Fibroblast of skin of left biceps (primary cell): ENCODE measurements at regions not wholly inside any gene's neighbourhood (a gene's known extent, or its start where the extent isn't known, plus 50 kb on each side); places are given as distances from the start of the nearest gene placed in this dataset.

Experiments
- DNase-seq, 2 experiments: peaks; one replicate each; pipeline ENCODE4 v3.0.0-alpha.2; 2013; ENCODE audit warnings: low read depth in 2 of 2

DNA sequence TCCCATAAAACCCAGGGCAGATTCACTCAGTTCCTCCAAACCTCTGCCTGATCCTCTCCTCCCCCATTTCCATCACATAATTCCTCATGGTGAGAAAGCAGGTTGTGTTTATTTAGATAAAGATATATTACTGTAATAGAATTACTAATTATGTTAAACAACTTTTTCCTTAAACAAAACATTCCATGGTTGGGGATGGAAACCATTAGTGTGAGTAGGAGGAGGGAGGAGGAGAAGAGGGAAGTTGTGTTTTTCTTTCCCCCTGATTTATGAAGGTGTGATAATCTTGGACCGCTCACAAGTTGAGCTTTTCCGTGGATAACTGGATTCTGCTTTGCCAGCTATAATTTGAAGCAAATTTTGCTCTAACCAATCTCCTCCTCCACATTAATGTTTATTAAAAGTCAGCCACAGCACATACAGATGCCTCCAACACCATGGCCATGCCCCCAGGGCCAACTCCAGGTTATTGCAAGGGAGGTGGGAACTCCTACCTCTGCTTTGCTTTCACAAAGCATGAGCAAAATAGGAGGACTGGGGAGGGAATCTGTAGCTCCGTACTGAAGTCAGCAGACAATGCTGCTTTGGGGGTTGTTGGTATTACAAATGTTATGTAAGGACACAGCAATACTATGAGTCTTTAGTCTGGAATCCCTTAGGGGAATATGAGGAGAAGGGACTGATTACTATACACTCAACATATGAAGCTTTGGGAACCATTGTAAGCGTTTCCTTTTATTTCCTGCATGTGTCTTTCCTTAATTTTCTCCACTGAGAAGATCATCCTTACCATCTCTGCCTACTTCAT lies 542.0 kb downstream of the DHX35 start:
- DNase-seq, result no peak

DNA sequence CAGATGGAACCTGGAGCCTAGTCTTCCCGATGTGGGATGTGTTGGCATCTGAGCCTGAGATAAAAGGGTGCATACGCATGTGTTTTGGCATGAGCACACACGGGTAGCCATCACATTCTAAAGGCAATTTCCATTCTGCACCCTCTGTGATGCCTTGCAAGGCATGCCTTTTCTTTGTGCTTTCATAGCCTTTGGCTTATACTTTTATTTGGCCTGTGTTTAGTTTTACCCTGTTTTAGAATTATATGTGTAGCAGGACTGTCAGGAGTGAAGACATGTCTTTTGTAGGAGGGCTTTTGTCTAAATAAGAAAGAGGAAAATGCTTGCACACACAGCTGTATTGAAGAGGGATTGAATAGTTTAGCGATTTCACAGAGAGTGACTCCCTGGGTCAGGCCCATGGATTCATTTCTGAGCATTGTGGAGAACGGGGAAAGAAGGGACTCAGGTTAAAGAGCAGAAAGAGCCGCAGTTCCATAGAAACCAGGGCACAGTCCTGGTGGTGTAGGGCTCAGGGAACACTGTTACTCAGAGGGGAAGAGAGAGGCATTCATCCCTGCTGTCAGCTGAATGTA lies 530.2 kb downstream of the DHX35 start:
- DNase-seq, result no peak

DNA sequence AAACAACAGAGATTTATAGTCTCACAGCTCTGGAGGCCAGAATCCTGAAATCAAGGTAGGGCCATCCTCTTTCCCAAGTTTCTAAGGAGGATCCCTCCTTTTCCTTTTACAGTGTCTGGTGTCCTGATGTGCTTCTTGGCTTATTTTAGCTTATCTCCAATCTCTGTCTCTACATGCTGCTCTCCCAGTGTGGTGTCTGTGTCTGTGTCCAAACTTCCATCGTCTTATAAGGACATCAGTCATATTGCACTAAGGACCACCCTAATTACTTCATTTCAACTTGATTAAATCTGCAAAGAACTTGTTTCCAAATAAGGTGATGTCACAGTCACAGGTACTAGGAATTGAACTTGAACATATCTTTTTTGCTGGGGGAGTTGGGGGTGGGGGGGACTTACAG lies 529.6 kb downstream of the DHX35 start:
- DNase-seq, result no peak

DNA sequence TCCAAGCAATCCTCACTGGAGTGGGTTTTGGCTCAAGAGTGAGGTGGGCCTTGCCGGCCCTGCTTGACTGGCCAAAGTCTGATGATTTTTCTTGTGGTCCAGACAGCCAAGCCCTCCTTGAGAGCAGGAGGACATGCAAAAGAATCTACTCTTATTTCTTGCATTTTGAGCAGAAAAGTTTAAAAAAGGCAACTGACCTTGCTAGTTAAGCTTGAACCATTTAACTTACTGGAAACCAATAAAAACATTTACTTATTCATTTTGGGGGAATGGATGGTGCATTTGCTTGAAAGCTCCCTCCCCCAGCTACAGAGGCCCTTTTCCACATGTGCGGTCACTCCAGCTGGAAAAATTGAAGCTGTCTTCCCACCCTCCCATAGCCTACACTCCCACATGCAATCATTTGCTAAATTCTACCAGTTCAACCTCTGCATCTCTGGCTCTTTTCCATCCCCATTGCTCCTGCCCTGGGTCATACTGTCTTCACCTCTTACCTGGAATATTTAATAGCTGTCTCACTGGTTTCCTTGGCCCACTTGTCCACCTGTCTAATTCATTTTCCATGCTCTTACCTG lies 527.9 kb downstream of the DHX35 start:
- DNase-seq, result no peak

DNA sequence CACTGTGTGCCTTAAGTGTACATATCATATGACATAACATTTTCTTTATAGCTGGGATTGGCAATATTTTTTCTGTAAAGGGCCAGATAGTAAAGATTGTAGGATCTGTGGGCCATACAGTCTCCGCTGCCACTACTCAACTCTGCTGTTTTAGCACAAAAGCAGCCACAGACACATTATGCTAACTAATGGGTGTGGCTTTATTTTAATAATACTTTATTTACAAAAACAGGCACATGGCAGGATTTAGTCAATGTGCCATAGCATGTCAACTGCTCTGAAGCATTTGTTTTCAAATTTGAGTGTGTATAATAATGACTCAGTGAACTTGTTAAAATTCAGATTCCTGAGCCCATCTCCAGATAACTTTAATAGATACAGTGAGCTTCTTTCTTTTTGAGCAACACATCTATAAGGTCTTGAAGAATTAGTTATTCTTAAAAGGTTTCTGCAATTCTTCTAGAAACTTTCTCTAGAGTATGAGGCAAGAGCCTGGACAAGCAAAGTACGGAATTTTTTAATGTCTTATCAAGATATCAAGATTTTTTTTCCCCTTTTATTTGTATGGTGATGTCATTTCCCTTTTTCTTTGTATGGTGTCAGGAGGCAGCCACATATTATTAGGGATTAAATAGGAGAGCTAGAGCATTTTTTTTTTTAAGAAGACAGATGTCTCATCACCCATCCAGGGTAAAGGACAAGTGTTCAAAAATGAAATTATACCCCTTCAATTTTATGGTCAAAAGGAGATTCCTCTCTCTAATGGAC lies 518.3 kb downstream of the DHX35 start:
- DNase-seq, result no peak

DNA sequence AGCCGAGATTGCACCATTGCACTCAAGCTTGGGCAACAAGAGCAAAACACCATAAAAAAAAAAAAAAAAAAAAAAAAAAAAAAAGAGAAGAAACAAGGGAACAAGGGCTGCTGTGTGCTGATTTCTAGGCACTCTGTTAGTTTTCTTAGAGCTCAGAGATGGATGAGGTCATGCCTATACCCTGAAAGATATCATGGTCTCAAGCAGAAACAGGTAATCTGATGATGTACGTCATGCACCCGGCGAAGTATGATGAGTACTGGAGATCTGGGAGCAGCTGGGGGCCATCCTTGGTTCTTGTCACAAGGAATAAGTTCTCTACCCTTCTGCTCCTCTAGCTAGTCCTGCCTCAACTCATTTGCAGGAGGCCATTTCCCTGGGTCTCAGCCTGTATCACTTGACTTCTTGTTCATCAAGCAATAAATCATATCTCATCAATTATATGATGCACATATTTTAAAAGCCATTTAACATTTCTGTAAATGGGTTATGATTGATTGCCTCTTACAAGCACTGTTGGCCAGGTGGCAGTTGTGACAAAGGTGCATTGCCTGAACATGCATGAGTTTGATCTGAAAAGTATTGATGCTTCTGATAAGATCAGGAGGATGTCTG lies 517.2 kb downstream of the DHX35 start:
- no peak for DNase-seq

DNA sequence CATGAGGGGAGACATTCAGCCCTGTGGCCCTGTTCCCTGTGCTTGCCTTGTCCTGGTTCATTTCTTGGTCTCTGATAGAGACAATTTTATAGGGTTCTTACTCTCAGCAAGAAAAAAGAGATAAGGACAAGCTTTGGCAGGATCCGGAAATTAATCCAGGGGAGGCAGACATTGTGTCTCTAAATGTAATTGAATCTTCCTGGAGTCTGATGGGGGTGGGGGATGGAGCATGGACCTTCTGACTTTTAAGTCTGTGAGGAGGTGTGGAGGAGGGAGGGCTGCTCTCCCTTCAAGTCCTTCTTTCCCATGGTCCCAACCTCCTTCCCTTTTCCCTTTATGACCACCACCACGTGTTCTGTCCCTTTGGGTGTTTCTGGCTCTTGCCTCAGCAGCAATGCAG lies 512.7 kb downstream of the DHX35 start:
- no peak for DNase-seq

DNA sequence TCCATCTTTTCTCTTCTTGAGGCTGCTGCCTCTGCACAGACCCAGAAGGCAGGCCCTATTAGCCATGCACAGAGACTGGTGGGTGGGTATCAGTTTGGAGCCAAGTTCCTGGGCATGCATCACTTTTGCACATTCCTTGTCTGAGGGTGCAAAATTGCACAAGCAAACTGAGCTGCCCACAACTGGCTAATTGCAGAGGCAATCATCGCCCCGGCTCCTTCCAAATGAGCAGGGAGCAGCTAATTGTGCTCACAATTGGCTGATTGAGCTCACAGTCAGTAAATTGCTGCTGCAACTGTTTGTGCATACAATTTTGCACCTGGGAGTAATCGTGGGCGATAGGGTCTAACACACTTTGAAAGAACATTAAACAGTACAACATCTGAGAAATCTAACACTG lies 511.4 kb downstream of the DHX35 start:
- no peak for DNase-seq

DNA sequence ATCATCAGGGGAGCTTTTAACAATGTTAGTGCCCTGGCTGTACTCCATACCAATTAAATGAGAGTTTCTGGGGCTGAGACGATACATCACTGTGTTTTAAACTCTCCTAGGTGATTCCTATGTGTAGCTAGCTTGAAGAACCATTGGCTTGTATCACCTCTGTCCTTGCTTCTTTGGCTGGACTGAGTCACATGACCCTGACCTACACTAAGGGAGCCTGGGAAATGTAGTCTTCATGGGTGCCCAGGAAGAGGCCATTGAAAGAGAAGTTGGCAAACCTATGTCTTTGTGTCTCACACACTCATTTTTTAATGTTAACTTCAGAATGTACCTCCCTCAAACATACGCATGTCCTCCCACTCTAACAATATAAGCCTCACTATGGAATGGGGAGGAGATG lies 506.6 kb downstream of the DHX35 start:
- DNase-seq, result no peak

DNA sequence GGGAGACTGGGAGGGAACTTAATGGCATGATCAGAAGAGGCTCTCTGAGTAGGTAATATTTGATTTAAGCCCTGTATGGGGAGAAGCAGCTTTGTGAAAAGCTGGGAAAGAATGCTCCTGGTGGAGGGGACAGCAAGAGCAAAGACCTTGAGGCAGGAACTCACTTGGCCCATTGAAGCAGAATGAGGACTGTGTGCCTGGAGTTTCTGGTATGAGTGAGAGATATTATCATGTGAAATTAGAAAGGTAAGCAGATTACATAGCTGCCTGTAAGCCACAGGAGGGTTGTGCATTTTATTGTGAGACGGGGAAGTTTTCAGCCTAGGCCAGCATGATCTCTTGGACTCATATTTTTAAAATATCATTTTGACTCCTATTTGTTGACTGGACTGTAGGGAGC lies 502.1 kb downstream of the DHX35 start:
- no peak for DNase-seq

DNA sequence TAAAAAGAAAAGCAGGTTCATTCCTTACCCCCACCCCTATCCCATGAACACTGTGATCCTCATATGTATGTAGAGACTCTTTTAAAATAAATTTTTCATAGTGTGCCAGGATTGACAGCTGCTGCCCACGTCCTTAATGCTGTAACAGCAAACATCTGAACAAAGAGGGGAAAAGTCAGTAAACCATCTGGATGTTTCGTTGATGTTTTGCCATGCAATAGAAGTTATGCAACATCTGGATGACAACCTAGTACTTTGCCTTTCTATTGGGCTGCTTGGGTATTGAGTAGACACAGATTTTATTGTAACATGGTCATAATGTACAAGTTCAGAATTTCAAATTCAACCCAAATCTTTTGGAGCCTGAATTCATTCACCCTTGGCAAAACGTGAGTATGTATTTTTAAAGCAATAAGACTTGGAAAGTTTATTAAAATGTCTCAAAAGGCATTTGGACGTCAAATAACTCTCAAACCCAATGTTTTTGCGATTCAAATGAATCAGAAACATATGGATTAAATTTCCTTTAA lies 500.3 kb downstream of the DHX35 start:
- DNase-seq, result no peak

DNA sequence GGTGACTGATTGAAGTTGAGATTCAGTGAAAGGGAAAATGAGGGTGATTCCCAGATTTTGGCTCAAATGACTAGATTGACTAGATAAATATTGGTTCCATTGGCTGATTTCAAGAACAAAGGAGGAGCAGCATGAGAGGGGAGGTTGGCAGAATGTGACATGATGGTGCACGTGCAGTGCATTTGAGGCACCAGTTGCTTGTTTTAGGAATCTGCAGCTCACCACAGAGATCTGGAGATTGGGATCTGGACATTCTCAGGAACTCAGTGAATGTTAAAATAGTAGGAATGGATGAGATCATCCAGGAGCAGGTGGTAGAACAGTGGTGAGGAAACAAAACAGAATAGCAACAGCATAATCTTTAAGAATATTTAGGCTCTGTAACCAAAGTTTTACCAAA lies 496.3 kb downstream of the DHX35 start:
- DNase-seq, result no peak

DNA sequence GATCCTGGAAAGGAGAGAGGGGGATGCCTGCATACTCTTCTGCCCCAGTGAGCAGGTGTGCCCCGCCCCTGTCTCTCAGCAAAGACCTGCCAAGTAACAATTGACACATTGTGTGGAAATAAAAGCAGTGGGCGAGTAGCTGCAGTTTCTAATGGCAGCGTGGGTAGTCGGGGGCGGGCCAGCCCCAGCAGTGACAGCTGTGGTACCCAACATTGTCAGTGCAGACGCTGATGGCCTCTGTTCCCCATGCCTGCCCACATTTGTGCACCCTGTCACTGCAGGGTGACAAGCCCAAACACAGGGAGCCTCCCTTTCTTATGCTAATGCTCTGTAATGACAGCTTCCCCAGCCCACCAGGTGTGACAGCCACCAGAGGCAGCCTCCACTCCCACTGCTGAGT lies 491.7 kb downstream of the DHX35 start:
- DNase-seq, result no peak

DNA sequence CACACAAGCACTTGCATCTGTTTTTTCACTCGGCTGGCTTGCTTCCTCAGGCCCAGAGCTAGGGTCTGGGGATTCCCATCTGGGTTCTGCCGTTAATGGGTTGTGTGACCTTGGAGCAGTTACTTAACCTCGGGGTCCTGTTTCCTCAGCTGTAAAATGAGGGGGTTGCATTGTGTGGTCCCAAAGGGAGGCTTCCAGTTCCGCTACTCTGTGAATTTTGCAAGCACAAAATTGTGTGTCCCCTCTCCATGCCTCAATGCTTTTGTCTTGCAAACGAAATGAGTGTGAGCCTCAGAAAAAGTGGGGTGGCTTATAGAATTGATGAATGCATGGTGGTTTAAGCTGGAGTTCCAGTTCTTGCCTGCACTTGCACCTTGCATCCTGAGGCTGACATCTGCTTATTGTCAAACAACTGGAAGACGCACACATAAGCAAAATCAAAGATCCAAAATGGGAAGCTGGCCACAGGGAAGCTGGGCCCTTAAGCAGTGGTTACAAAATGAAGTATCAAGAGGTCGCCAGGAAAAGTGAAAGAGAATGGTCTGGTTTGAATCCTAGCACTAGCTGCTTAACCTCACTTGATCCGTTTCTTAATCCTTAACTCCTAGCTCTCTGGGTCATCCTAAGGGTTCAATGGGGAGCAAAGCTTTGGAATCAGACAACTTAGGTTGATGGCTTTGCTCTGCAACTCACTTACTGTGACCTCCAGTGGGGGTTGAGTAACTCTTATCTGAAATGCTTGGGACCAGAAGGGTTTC lies 490.6 kb downstream of the DHX35 start:
- no peak for DNase-seq

DNA sequence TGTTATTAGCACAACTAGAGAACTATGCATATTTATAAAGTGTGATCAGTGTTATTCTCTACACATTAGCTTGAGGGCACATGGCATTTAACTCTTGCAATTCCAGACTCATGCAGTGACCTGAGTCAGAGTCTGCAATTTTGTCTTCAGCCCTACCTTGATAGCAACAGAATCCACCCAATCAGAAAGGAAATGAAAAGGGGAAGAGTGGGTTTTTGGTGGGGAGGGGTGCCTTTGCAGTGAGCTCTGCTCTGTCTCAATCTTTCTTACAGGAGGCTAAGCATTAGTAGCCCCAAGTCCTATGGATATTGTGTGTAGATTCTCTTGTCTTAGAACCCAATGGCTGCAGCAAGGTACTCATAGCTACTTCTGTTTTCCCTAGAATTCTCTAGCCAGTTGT lies 489.2 kb downstream of the DHX35 start:
- DNase-seq, result no peak

DNA sequence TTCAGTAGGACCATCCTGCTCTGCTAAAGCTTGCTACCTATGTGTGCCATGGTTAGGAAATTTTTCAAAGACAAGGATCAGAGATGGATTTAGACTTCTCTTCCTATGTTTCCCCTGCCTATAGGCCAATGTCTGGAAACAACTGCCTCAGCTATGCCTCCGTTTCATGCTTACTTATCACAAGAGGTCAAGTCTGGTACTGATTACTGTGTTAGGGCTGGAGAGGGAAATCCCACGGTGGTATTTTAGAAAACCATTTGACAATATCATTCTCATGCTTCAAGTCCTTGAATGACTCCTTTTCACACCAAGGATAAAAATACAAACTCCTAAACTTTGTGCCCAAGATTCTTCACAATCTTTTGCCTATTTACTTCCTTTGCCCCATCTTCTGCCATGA lies 484.3 kb downstream of the DHX35 start:
- no peak for DNase-seq

DNA sequence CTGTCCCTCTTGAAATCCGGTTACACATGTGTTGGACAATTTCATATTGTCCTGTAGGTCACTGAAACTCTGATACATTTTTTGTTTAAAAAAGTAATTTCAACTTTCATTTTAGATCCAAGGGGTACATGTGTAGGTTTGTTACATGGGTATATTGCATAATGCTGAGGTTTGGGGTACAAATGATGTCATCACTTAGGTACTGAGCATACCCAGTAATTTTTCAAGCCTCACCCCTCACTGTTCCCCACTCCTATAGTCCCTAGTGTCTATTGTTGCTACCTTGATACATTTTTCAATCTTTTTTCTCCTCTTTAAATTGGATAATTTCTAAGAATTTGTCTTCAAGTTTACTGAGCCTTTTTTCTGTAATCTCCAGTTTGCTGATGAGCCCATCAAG lies 483.0 kb downstream of the DHX35 start:
- no peak for DNase-seq

DNA sequence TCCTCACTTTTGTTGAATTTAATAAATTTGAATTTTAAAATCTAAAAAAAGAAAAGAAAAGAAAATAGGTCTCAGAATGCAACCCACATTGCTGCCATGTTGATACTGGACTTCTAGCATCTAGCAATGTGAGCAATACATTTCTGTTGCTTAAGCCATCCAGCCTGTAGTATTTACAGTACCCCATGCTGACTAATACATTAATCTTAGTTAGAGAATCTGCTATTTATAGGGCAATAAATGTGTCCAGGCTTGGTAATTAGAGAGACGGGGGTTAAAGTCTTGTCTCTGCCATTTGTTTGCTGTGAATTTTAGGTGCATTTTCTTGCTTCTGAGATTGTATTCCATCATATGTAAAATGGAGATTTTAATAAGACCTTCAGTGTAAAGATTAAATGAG lies 471.3 kb downstream of the DHX35 start:
- DNase-seq, result no peak

DNA sequence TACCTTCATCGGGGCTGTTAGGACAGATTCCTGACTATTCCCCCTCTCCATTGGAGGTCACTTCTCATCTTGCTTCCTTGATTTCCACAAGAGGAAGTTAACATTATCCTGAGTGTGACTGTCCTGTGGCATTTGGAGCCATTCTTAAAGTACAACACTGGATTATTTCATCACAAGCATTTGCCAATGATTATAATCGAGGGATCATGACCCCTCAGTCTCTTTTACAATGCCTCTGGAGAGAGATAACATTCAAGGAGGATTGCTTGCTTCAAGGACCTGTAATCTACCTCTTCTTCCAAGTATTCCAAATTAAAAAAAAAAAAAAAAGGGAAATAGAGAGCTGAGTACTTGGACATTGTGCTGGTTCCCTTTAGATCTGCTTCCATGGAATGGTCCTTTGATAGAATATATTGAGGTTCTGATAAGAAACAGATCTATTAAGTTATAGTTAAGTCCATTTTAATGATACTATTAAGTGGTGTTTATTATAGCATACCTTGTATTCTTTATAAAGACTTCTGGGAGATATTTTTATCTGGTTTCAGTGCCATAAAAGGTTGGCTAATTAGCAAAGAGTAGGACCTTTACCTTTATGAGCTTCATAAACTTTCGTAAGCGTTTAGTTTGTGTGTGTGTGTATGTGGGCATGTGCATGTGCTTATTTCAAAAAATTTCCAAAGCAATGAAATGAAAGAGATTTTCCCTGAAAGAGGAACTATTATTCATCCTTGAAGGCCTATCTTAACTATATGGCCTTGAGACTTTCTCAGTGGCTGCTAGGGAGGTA lies 469.1 kb downstream of the DHX35 start:
- DNase-seq, result no peak

DNA sequence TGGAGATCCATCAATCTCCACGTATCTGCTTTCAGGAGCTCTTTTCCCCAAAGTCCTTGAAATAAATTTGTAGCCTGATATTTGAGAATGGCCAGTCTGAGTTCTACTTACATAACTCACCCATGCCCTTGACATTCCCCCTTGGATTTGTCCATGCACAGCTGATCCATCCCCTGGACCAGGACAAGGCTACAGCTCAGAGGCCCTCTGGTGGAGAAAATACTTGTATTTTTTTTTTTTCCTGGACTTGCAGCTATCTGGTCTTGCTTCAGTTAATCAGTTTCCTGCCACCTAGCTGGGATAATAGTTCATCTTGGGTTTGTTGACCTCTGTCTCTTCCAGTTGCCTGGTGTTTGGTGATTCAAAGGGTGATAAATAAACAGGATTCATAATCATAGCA lies 467.6 kb downstream of the DHX35 start:
- DNase-seq, result no peak
